ENCODE measurements at regions not wholly inside any gene's neighbourhood (a gene's known extent, or its start where the extent isn't known, plus 50 kb on each side); places are given as distances from the start of the nearest gene placed in this dataset.

DNA sequence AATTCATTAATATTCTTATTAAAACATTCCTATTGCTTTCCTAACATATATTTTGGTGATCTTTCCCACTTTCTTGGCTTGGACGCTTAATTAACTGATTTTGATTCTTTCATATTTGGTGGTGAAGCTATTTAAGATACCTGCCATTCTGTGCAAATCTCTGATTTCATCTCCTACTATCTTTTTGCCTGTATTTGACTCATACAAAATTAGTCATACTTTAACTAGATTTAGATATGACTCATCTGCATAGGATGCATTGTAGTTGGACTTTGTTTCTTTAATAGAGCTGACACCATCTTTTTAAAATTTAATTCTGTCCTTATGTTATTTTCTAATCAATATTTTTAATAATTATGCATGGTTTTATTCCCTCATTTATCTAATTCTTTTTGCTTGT is 93.8 kb upstream of the PLPPR4 start:
- intact Hi-C loops (cut with micrococcal nuclease; ENCODE audit: unreplicated experiment), result no loop called here
- no peaks in the 10 kb centered on the region for H3K9me3 ChIP-seq (ENCODE audit: insufficient read depth, low read depth)
- ChIA-PET POLR2A (ENCODE audit: unreplicated experiment) (interaction anchor here (0.6 kb wide), 1 partner anchor 28 kb away, joined by 4 read pairs; no protein-coding TSS in a partner anchor), CTCF (no interaction called here)
- H3K27ac ChIP-seq, result no peak overlapping the region
- no peaks in the 10 kb centered on the region for H3F3A ChIP-seq (ENCODE audit: insufficient read depth, low read depth)
- no peaks in the 10 kb centered on the region for H3K79me2 ChIP-seq (ENCODE audit: low read depth)
- no peaks in the 10 kb centered on the region for H3K27me3 ChIP-seq (ENCODE audit: insufficient read depth, low read depth)
- no peak for TF ChIP-seq EZH2 (IDR thresholded peaks at IDR 0.05; ENCODE audit: low read depth)
- TF ChIP-seq, protein P1, sequence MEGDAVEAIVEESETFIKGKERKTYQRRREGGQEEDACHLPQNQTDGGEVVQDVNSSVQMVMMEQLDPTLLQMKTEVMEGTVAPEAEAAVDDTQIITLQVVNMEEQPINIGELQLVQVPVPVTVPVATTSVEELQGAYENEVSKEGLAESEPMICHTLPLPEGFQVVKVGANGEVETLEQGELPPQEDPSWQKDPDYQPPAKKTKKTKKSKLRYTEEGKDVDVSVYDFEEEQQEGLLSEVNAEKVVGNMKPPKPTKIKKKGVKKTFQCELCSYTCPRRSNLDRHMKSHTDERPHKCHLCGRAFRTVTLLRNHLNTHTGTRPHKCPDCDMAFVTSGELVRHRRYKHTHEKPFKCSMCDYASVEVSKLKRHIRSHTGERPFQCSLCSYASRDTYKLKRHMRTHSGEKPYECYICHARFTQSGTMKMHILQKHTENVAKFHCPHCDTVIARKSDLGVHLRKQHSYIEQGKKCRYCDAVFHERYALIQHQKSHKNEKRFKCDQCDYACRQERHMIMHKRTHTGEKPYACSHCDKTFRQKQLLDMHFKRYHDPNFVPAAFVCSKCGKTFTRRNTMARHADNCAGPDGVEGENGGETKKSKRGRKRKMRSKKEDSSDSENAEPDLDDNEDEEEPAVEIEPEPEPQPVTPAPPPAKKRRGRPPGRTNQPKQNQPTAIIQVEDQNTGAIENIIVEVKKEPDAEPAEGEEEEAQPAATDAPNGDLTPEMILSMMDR (conservative IDR thresholded peaks at IDR 0.05), result no peak
- no peaks in the 10 kb centered on the region for H3K9me2 ChIP-seq (ENCODE audit: insufficient read depth)
- no TSS peak for BruUV-seq (replicated peaks)
- no peak overlapping the region for H3K4me2 ChIP-seq
- H2AFZ ChIP-seq, result no peak overlapping the region
- no peaks in the 10 kb centered on the region for H4K20me1 ChIP-seq (ENCODE audit: insufficient read depth)
- peak in 1 of 2 experiments; percentile 62 for DNase-seq
- H3K4me3 ChIP-seq, result no peak overlapping the region
- H3K4me1 ChIP-seq (replicated peaks; ENCODE audit: insufficient read depth), result peaks cover 10% of the 10 kb centered on the region; the same call in 1 of the 2 replicates
- H3K36me3 ChIP-seq (ENCODE audit: low read depth), result no peaks in the 10 kb centered on the region

DNA sequence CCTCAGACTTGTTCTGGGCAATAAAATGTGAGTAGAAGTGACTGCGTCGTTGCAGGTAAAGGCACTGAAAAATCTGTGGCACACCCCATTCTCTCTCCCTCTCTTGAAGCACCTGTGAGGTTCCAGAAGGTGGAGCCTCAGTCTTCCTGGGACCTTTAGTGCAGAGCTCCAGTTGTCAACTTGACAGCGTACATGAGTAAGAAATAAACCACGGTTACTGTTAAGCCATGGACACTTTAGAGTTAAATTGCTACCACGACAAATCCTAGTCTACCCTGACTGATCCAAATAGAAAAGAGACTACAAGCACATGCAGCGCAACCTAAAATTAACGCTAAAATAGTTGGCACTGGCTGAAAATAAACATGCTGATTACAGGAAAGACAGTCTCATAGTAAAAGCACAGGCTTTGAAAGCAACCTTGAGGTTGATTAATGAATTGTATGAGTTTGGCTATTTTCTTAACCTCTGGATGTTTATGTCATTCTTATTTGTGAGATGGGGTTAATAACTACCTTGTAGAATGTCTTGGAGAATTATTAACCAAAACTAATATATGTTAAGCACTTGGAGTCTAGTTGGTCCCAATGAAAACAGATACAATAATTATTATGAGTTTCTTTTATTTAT is 93.0 kb upstream of the PLPPR4 start:
- Histone ChIP-seq H3F3A (ENCODE audit: insufficient read depth, low read depth) (no peaks in the 10 kb centered on the region), H2AFZ (no peak overlapping the region), H3K4me1 (replicated peaks; ENCODE audit: insufficient read depth) (peaks cover 10% of the 10 kb centered on the region; the same call in 1 of the 2 replicates), H3K27me3 (ENCODE audit: insufficient read depth, low read depth) (no peaks in the 10 kb centered on the region), H3K4me3 (no peak overlapping the region), H3K4me2 (no peak overlapping the region), H3K9me2 (ENCODE audit: insufficient read depth) (no peaks in the 10 kb centered on the region), H3K36me3 (ENCODE audit: low read depth) (no peaks in the 10 kb centered on the region), H3K27ac (no peak overlapping the region), H3K79me2 (ENCODE audit: low read depth) (no peaks in the 10 kb centered on the region), H4K20me1 (ENCODE audit: insufficient read depth) (no peaks in the 10 kb centered on the region), H3K9me3 (ENCODE audit: insufficient read depth, low read depth) (no peaks in the 10 kb centered on the region)
- ChIA-PET CTCF (no interaction called here), POLR2A (ENCODE audit: unreplicated experiment) (interaction anchor here (0.6 kb wide), 1 partner anchor 29 kb away, joined by 4 read pairs; no protein-coding TSS in a partner anchor)
- no peak for DNase-seq
- no peak for TF ChIP-seq EZH2 (IDR thresholded peaks at IDR 0.05; ENCODE audit: low read depth)
- TF ChIP-seq, protein P1 (conservative IDR thresholded peaks at IDR 0.05), result no peak
- intact Hi-C loops (cut with micrococcal nuclease; ENCODE audit: unreplicated experiment), result no loop called here
- BruUV-seq (replicated peaks), result no TSS peak

DNA sequence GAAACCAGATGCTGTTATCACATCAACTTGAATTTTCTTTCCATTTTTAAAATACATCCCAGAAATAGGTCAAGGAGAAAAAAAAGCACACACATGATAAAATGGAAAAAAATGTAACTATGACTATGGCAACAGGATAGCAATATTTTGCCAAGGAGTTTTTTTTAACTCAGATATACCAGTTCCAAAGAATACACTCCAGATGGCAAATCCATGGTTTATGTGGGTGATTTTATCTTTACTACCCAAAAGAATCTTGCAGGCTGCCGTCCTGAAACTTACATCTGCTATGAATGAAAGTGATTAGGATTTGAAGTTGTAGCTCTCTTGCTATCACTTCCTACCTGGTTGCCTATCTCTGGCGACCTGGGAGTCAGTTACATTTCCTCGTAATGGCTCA is 91.0 kb upstream of the PLPPR4 start:
- CTCF ChIA-PET, result no interaction called here

More for the DNA sequence above, 91.0 kb upstream of the PLPPR4 start:
- Histone ChIP-seq H3K4me3 (no peak overlapping the region), H4K20me1 (ENCODE audit: insufficient read depth) (no peaks in the 10 kb centered on the region), H3F3A (ENCODE audit: insufficient read depth, low read depth) (no peaks in the 10 kb centered on the region), H3K9me2 (ENCODE audit: insufficient read depth) (no peaks in the 10 kb centered on the region), H3K27me3 (ENCODE audit: insufficient read depth, low read depth) (no peaks in the 10 kb centered on the region), H3K36me3 (ENCODE audit: low read depth) (no peaks in the 10 kb centered on the region), H3K4me2 (no peak overlapping the region), H3K27ac (no peak overlapping the region), H3K4me1 (replicated peaks; ENCODE audit: insufficient read depth) (peaks cover 10% of the 10 kb centered on the region; the same call in 1 of the 2 replicates), H3K9me3 (ENCODE audit: insufficient read depth, low read depth) (no peaks in the 10 kb centered on the region; the same call in 1 of the 2 replicates), H3K79me2 (ENCODE audit: low read depth) (no peaks in the 10 kb centered on the region), H2AFZ (no peak overlapping the region)
- no TSS peak for BruUV-seq (replicated peaks)
- no peak for DNase-seq
- POLR2A ChIA-PET (ENCODE audit: unreplicated experiment), result no interaction called here
- no peak for TF ChIP-seq EZH2 (IDR thresholded peaks at IDR 0.05; ENCODE audit: low read depth)
- TF ChIP-seq, protein P1 (conservative IDR thresholded peaks at IDR 0.05), result no peak
- intact Hi-C loops (cut with micrococcal nuclease; ENCODE audit: unreplicated experiment), result no loop called here

Data from PC-9 (cell line).